ENCODE measurements at regions not wholly inside any gene's neighbourhood (a gene's known extent, or its start where the extent isn't known, plus 50 kb on each side); places are given as distances from the start of the nearest gene placed in this dataset.

DNA sequence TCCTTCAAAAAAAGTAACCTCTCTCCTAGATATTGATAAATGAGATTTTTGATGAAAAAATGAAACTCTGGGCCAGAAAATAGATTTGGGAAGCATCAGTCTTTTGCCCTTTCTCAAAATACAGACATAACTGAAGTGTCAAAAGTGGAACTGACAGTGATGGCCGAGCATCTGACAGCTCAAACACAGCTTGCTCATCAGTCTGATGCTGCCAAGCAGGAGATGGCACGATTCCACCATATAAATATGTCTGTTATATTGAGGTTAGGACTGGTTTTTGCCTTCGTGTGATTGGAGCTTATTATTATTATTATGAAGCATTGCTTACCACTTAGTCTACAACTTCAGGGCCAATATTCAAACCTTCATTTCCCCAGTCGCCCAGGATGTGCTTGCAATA, 152.6 kb upstream of the EPHA3 start:
- no peak for TF ChIP-seq POLR2AphosphoS5 (IDR thresholded peaks at IDR 0.05)
- TF ChIP-seq, protein P1, sequence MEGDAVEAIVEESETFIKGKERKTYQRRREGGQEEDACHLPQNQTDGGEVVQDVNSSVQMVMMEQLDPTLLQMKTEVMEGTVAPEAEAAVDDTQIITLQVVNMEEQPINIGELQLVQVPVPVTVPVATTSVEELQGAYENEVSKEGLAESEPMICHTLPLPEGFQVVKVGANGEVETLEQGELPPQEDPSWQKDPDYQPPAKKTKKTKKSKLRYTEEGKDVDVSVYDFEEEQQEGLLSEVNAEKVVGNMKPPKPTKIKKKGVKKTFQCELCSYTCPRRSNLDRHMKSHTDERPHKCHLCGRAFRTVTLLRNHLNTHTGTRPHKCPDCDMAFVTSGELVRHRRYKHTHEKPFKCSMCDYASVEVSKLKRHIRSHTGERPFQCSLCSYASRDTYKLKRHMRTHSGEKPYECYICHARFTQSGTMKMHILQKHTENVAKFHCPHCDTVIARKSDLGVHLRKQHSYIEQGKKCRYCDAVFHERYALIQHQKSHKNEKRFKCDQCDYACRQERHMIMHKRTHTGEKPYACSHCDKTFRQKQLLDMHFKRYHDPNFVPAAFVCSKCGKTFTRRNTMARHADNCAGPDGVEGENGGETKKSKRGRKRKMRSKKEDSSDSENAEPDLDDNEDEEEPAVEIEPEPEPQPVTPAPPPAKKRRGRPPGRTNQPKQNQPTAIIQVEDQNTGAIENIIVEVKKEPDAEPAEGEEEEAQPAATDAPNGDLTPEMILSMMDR (IDR thresholded peaks at IDR 0.05): no peak

All from transverse colon (tissue), 4 donors.